ENCODE measurements at regions not wholly inside any gene's neighbourhood (a gene's known extent, or its start where the extent isn't known, plus 50 kb on each side); places are given as distances from the start of the nearest gene placed in this dataset.

- TF ChIP-seq CTCF (IDR thresholded peaks at IDR 0.05) (no peak), POLR2A (IDR thresholded peaks at IDR 0.05) (no peak)
Measured at GRCh38 chr12:111269718-111270117, 99.2 kb downstream of the PHETA1 start.

Measured in transverse colon (tissue), 3 donors.